CD14-positive monocyte (primary cell): ENCODE measurements at regions not wholly inside any gene's neighbourhood (a gene's known extent, or its start where the extent isn't known, plus 50 kb on each side); places are given as distances from the start of the nearest gene placed in this dataset.

Experiments
- DNase-seq, 3 donors: peaks; one replicate each; pipeline ENCODE4 v3.0.0-alpha.2; 2011 to 2022
- H2AFZ ChIP-seq: 2 replicates; pipeline ENCODE4 v1.6.0; 2012; ENCODE audit warnings: mild to moderate bottlenecking, low read depth, low read length, inconsistent platforms; ENCODE audit not compliant: insufficient read depth, poor library complexity, severe bottlenecking
- H3K27ac ChIP-seq, 2 donors: 1 replicate in 1 of 2; 2 replicates in 1 of 2; pipeline ENCODE4 v1.5.1; 2012 to 2013; ENCODE audit warnings: low read length in 2 of 2, control low read depth in 1 of 2, inconsistent platforms in 1 of 2, low read depth in 1 of 2, mild to moderate bottlenecking in 1 of 2
- H3K27me3 ChIP-seq, 2 donors: one replicate each; pipeline versions ENCODE4 v1.6.0 to v1.6.1; 2011 to 2013; ENCODE audit warnings: low read length in 2 of 2; ENCODE audit not compliant: control insufficient read depth in 2 of 2, insufficient read depth in 2 of 2
- H3K36me3 ChIP-seq, 2 donors: replicated peaks in 1 of 2; 1 replicate in 1 of 2; 2 replicates in 1 of 2; pipeline versions ENCODE4 v1.5.1 to v1.6.1; 2012 to 2013; ENCODE audit warnings: low read length in 2 of 2, control low read depth in 1 of 2, inconsistent platforms in 1 of 2, mild to moderate bottlenecking in 1 of 2; ENCODE audit not compliant: insufficient read depth in 2 of 2, control insufficient read depth in 1 of 2
- H3K4me1 ChIP-seq, 2 donors: 1 replicate in 1 of 2; 2 replicates in 1 of 2; pipeline versions ENCODE4 v1.5.1 to v1.6.1; 2012 to 2013; ENCODE audit warnings: low read length in 2 of 2, control low read depth in 1 of 2, inconsistent platforms in 1 of 2, mild to moderate bottlenecking in 1 of 2, moderate library complexity in 1 of 2; ENCODE audit not compliant: insufficient read depth in 2 of 2, control insufficient read depth in 1 of 2
- H3K4me2 ChIP-seq: replicated peaks from 2 replicates; pipeline ENCODE3; 2012; ENCODE audit warnings: low read length, moderate library complexity, mild to moderate bottlenecking; ENCODE audit not compliant: poor library complexity, severe bottlenecking; ENCODE audit errors: extremely low read depth
- H3K4me3 ChIP-seq, 3 experiments: fragments of 200-600 bp in 1 of 3; sonication (generic) in 1 of 3; replicated peaks in 1 of 3; 1 replicate in 2 of 3; 2 replicates in 1 of 3; pipeline ENCODE4 v1.5.1; 2011 to 2013; ENCODE audit warnings: low read length in 3 of 3, mild to moderate bottlenecking in 3 of 3, control low read depth in 2 of 3, low read depth in 2 of 3, inconsistent platforms in 1 of 3, moderate library complexity in 1 of 3
- H3K79me2 ChIP-seq: 2 replicates; pipeline ENCODE4 v1.6.0; 2012; ENCODE audit warnings: mild to moderate bottlenecking, control low read depth, inconsistent platforms, low read length, moderate library complexity; ENCODE audit not compliant: insufficient read depth
- H3K9ac ChIP-seq: 2 replicates; pipeline ENCODE4 v1.6.0; 2017; ENCODE audit warnings: low read length, mild to moderate bottlenecking; ENCODE audit not compliant: insufficient read depth, poor library complexity, severe bottlenecking
- H3K9me3 ChIP-seq, 2 donors: replicated peaks in 1 of 2; 1 replicate in 1 of 2; 2 replicates in 1 of 2; pipeline versions ENCODE4 v1.5.1 to v1.6.1; 2012 to 2013; ENCODE audit warnings: low read length in 2 of 2, control low read depth in 1 of 2; ENCODE audit not compliant: control insufficient read depth in 1 of 2, insufficient read depth in 1 of 2
- H4K20me1 ChIP-seq: 2 replicates; pipeline ENCODE4 v1.6.0; 2012; ENCODE audit warnings: mild to moderate bottlenecking, low read length, control low read depth, moderate library complexity; ENCODE audit not compliant: insufficient read depth
- H3K27ac Mint-ChIP-seq, 7 donors: one replicate each; pipeline ENCODE4 v1.8.0; 2020; ENCODE audit warnings: mild to moderate bottlenecking in 7 of 7, mixed read lengths in 7 of 7, moderate library complexity in 6 of 7, inconsistent platforms in 2 of 7
- H3K27me3 Mint-ChIP-seq, 3 donors: one replicate each; pipeline ENCODE4 v1.8.0; 2021 to 2022; ENCODE audit warnings: low read depth in 3 of 3, mild to moderate bottlenecking in 3 of 3, mixed read lengths in 3 of 3, moderate library complexity in 3 of 3, inconsistent platforms in 1 of 3
- H3K36me3 Mint-ChIP-seq, 2 donors: one replicate each; pipeline ENCODE4 v1.8.0; 2020; ENCODE audit warnings: mixed read lengths in 2 of 2, inconsistent platforms in 1 of 2, mild to moderate bottlenecking in 1 of 2
- H3K4me1 Mint-ChIP-seq: one replicate; pipeline ENCODE4 v1.8.0; 2020; ENCODE audit warnings: mild to moderate bottlenecking, mixed read lengths
- H3K4me3 Mint-ChIP-seq, 2 donors: one replicate each; pipeline ENCODE4 v1.8.0; 2020; ENCODE audit warnings: mild to moderate bottlenecking in 2 of 2, mixed read lengths in 2 of 2, moderate library complexity in 1 of 2
- H3K9me3 Mint-ChIP-seq, 7 donors: one replicate each; pipeline ENCODE4 v1.8.0; 2020 to 2022; ENCODE audit warnings: mixed read lengths in 7 of 7, mild to moderate bottlenecking in 6 of 7, moderate library complexity in 6 of 7, inconsistent platforms in 2 of 7
- WGBS: methylation state at CpG from one replicate; pipeline ENCODE4 v1.1.5; 2013; ENCODE audit warnings: missing lambda C conversion rate; ENCODE audit not compliant: insufficient coverage; 5-methylcytosine and 5-hydroxymethylcytosine counted together
- intact Hi-C, 2 donors: fragments of 100-400 bp; cut with micrococcal nuclease; formaldehyde crosslinking; loops; one replicate each; pipeline versions ENCODE4 v1.15.0 to v1.15.1; 2023
- TF ChIP-seq, protein P1 (sequence below): fragments of 200-600 bp; IDR thresholded peaks from one replicate; pipeline ENCODE4 v1.8.0; 2022; ENCODE audit warnings: antibody characterized with exemption, mild to moderate bottlenecking

GRCh38 chr2:150303281-150303680 is 184.2 kb downstream of the RND3 start:
- Mint-ChIP-seq H3K27ac (no peak overlapping the region), H3K36me3 (no peaks in the 10 kb centered on the region), H3K9me3 (peaks cover 5 to 16% (median 9%) of the 10 kb centered on the region in 7 donors), H3K4me1 (no peaks in the 10 kb centered on the region), H3K4me3 (no peak overlapping the region), H3K27me3 (no peaks in the 10 kb centered on the region)
- H3K27me3 ChIP-seq = no peaks in the 10 kb centered on the region
- no peaks in the 10 kb centered on the region for H3K4me1 ChIP-seq
- TF ChIP-seq, protein P1, sequence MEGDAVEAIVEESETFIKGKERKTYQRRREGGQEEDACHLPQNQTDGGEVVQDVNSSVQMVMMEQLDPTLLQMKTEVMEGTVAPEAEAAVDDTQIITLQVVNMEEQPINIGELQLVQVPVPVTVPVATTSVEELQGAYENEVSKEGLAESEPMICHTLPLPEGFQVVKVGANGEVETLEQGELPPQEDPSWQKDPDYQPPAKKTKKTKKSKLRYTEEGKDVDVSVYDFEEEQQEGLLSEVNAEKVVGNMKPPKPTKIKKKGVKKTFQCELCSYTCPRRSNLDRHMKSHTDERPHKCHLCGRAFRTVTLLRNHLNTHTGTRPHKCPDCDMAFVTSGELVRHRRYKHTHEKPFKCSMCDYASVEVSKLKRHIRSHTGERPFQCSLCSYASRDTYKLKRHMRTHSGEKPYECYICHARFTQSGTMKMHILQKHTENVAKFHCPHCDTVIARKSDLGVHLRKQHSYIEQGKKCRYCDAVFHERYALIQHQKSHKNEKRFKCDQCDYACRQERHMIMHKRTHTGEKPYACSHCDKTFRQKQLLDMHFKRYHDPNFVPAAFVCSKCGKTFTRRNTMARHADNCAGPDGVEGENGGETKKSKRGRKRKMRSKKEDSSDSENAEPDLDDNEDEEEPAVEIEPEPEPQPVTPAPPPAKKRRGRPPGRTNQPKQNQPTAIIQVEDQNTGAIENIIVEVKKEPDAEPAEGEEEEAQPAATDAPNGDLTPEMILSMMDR = no peak
- H4K20me1 ChIP-seq = no peaks in the 10 kb centered on the region
- H3K79me2 ChIP-seq = no peaks in the 10 kb centered on the region
- H2AFZ ChIP-seq = no peak overlapping the region
- H3K9ac ChIP-seq = no peak overlapping the region
- no CpG with 5 or more reads among the region's 1 CpG for WGBS
- intact Hi-C loops = no loop called here
- H3K9me3 ChIP-seq = peaks cover 16 to 22% of the 10 kb centered on the region in 2 donors
- H3K27ac ChIP-seq = no peak overlapping the region
- no peak overlapping the region for H3K4me2 ChIP-seq
- no peak for DNase-seq
- H3K36me3 ChIP-seq = no peaks in the 10 kb centered on the region
- no peak overlapping the region for H3K4me3 ChIP-seq

DNA sequence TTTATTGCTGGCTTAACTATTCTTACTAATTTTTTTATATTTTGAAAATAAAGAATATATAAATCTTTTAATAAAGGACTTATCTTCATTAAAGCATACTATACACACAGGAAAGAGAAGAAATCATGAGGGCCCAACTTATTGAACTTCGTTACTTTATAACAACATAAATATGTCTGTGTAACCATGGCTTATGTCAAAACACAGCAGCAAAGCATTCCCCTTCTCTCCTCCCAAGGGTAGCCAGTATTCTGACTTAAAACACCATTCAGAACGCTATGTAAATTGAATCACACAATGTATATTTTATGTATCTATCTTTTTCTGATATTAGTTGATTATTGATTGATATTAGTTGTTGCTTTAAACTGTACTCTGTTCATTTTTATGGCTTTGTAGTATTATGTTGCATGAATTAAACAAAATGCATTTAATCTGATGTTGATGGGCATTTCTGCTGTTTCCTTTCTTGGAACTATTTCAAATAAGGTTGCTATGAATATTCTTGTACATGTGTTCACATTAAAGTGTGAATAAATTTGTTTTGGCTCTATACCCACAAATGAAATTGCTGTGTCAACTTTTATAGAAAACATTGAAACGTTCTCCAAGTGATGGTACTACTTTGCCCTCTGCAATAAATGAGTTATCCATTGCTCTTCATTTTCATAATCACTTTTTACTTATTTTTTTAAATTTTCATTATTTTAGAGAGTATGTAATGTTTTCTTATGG is 188.7 kb downstream of the RND3 start:
- Histone ChIP-seq H3K27me3 (no peaks in the 10 kb centered on the region), H3K4me3 (no peak overlapping the region), H4K20me1 (no peaks in the 10 kb centered on the region), H3K4me1 (no peaks in the 10 kb centered on the region), H3K79me2 (no peaks in the 10 kb centered on the region), H3K9ac (no peak overlapping the region), H3K36me3 (no peaks in the 10 kb centered on the region), H3K4me2 (no peak overlapping the region), H3K27ac (no peak overlapping the region), H2AFZ (no peak overlapping the region), H3K9me3 (peaks cover 7 to 13% of the 10 kb centered on the region in 2 donors)
- TF ChIP-seq, protein P1 = no peak
- Mint-ChIP-seq H3K36me3 (no peaks in the 10 kb centered on the region), H3K4me1 (no peaks in the 10 kb centered on the region), H3K4me3 (no peak overlapping the region), H3K27me3 (no peaks in the 10 kb centered on the region), H3K27ac (no peak overlapping the region), H3K9me3 (peaks cover 3 to 12% (median 6%) of the 10 kb centered on the region in 7 donors)
- no peak for DNase-seq
- no CpG with 5 or more reads among the region's 3 CpGs for WGBS
- intact Hi-C loops = no loop called here
